ENCODE measurements at regions not wholly inside any gene's neighbourhood (a gene's known extent, or its start where the extent isn't known, plus 50 kb on each side); places are given as distances from the start of the nearest gene placed in this dataset.

DNA sequence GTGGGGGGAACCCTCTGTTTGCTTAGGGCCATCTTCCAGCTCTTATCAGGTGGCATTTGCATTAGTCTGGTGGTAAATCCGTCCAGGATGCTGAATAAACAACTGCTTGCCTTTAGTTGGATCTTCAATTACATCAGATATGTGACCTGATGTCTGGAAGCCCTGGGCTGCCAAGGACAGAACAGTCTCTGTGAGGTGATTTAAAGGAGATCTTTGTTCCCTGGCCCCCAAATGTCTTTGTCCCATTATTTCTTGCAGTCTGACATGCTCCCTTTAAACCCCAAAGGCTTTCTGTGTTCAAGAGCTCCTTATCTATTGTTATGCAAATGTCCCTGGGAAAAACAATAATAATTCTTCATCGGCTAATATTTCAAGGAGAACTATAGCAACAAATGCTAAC lies 84.6 kb upstream of the SPTLC3 start:
- H3K14ac ChIP-seq (ENCODE audit: insufficient read depth, low read length) = no peak overlapping the region
- peaks cover 8 to 24% of the 10 kb centered on the region in 2 experiments for H3K9me3 Mint-ChIP-seq
- no peaks in the 10 kb centered on the region for H3K79me1 ChIP-seq (ENCODE audit: insufficient read depth, low read depth, low read length, poor library complexity, severe bottlenecking)
- no peaks in the 10 kb centered on the region for H3K79me2 ChIP-seq (ENCODE audit: insufficient read depth, low read length)
- H2BK12ac ChIP-seq (ENCODE audit: insufficient read length, low read depth, low read length) = no peak overlapping the region
- no peak overlapping the region for H2BK5ac ChIP-seq (ENCODE audit: insufficient read length, low read length)
- no peak overlapping the region for H4K8ac ChIP-seq (replicated peaks; ENCODE audit: insufficient read length, low read depth, low read length)
- H3K36me3 Mint-ChIP-seq (ENCODE audit: insufficient read depth in 1 of 3, low read depth in 3 of 3) = peaks cover 6 to 19% (median 15%) of the 10 kb centered on the region in 3 experiments; a peak in 6 of 7 replicates
- TF ChIP-seq, protein P1, sequence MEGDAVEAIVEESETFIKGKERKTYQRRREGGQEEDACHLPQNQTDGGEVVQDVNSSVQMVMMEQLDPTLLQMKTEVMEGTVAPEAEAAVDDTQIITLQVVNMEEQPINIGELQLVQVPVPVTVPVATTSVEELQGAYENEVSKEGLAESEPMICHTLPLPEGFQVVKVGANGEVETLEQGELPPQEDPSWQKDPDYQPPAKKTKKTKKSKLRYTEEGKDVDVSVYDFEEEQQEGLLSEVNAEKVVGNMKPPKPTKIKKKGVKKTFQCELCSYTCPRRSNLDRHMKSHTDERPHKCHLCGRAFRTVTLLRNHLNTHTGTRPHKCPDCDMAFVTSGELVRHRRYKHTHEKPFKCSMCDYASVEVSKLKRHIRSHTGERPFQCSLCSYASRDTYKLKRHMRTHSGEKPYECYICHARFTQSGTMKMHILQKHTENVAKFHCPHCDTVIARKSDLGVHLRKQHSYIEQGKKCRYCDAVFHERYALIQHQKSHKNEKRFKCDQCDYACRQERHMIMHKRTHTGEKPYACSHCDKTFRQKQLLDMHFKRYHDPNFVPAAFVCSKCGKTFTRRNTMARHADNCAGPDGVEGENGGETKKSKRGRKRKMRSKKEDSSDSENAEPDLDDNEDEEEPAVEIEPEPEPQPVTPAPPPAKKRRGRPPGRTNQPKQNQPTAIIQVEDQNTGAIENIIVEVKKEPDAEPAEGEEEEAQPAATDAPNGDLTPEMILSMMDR (conservative IDR thresholded peaks at IDR 0.05) = no peak
- no peak overlapping the region for H2AFZ ChIP-seq (ENCODE audit: low read length)
- no peaks in the 10 kb centered on the region for H4K20me1 ChIP-seq (ENCODE audit: control insufficient read depth, insufficient read depth, insufficient read length)
- H3K27me3 ChIP-seq (ENCODE audit: insufficient read depth, low read length) = no peaks in the 10 kb centered on the region
- H2AK5ac ChIP-seq (ENCODE audit: insufficient read length, low read length) = no peak overlapping the region
- H3K9me3 ChIP-seq (ENCODE audit: control insufficient read depth, low read depth, low read length) = peaks cover 13% of the 10 kb centered on the region
- no peak overlapping the region for H3K27ac ChIP-seq (ENCODE audit: insufficient read length, low read depth, low read length)
- H2BK15ac ChIP-seq (ENCODE audit: low read depth, low read length) = no peak overlapping the region
- no peaks in the 10 kb centered on the region for H3K4me1 ChIP-seq (ENCODE audit: insufficient read depth, low read length)
- no peak overlapping the region for H3K23ac ChIP-seq (ENCODE audit: insufficient read length, low read depth, low read length)
- no peak overlapping the region for H3K4ac ChIP-seq (ENCODE audit: low read depth, low read length)
- H3K4me1 Mint-ChIP-seq = peaks cover 38 to 44% of the 10 kb centered on the region in 2 experiments
- H3K27me3 Mint-ChIP-seq (ENCODE audit: low read depth) = peaks cover 5% of the 10 kb centered on the region
- H3K4me3 Mint-ChIP-seq = no peak overlapping the region
- no peak overlapping the region for H3K27ac Mint-ChIP-seq
- no peak overlapping the region for H3K9ac ChIP-seq (ENCODE audit: extremely low read depth, insufficient read length, low read length)
- no peak overlapping the region for H4K91ac ChIP-seq (ENCODE audit: insufficient read length, low read depth, low read length)
- no peak overlapping the region for H2BK20ac ChIP-seq (ENCODE audit: low read depth, low read length, poor library complexity, severe bottlenecking)
- H3T11ph ChIP-seq (ENCODE audit: low read length) = no peak overlapping the region
- no peaks in the 10 kb centered on the region for H3K23me2 ChIP-seq (ENCODE audit: insufficient read length, low read depth, low read length, poor library complexity, severe bottlenecking)
- no CpG with 5 or more reads among the region's 2 CpGs for WGBS (ENCODE audit: extremely low coverage, insufficient read length, low lambda C conversion rate)
- no peak overlapping the region for H3K18ac ChIP-seq (ENCODE audit: insufficient read length, low read depth, low read length)
- H2BK120ac ChIP-seq (ENCODE audit: low read depth, low read length, poor library complexity, severe bottlenecking) = no peak overlapping the region
- no peak overlapping the region for H3K56ac ChIP-seq (ENCODE audit: insufficient read length, low read depth, low read length)
- no peak overlapping the region for H4K5ac ChIP-seq (ENCODE audit: insufficient read length, low read depth, low read length)
- no peak for DNase-seq
- no peak overlapping the region for H3K4me2 ChIP-seq (ENCODE audit: insufficient read depth, insufficient read length, low read length)
